HCT116 (cell line): ENCODE measurements at regions not wholly inside any gene's neighbourhood (a gene's known extent, or its start where the extent isn't known, plus 50 kb on each side); places are given as distances from the start of the nearest gene placed in this dataset.

Source experiments
- ATAC-seq: fragments of 200-7000 bp; cut with Tn5 transposase; 2 replicates; pipeline ENCODE4 v1.9.1; 2020; ENCODE audit warnings: mild to moderate bottlenecking, moderate library complexity
- BruUV-seq: library from RNA; stranded (reverse); fragments of 400-500 nt; replicated peaks from 2 replicates; lab custom pipeline; 2021; lab: Mats Ljungman, UMichigan
- CTCF ChIA-PET: fragments of 300-600 bp; sonication (Branson Sonifier 250); formaldehyde crosslinking; loops from one replicate; lab custom pipeline; 2021; ENCODE audit warnings: antibody characterized with exemption; lab: Charles Lee
- POLR2A ChIA-PET: fragments of 300-600, 350-600 bp; sonication (Branson Sonifier 250); formaldehyde crosslinking; loops from one replicate; lab custom pipeline; 2021; ENCODE audit warnings: antibody characterized with exemption; lab: Charles Lee
- RAD21 ChIA-PET, 2 experiments: fragments of 300-600 bp; sonication (Branson Sonifier 250); formaldehyde crosslinking; loops; one replicate each; lab custom pipeline; 2023; ENCODE audit warnings: low total read pairs in 2 of 2; ENCODE audit not compliant: uncharacterized antibody in 2 of 2, unreplicated experiment in 2 of 2, low non-redundant PET in 1 of 2; lab: Charles Lee
- DNase-seq: peaks from one replicate; pipeline ENCODE4 v3.0.0-alpha.2; 2010; ENCODE audit warnings: low read depth, low spot score
- H2AFZ ChIP-seq: fragments of 200-600 bp; shearing (Covaris generic), sonication (generic); 2 replicates; pipeline ENCODE4 v1.6.1; 2017; ENCODE audit warnings: low read depth, mixed run types, mixed read lengths, antibody characterized with exemption, low read length; ENCODE audit not compliant: poor library complexity, severe bottlenecking
- H3K27ac ChIP-seq: 2 replicates; pipeline ENCODE4 v1.5.1; 2012; ENCODE audit warnings: low read depth, low read length
- H3K27me3 ChIP-seq: fragments of 200-600 bp; sonication (generic); 2 replicates; pipeline ENCODE4 v1.6.1; 2016; ENCODE audit warnings: mixed run types, low read length, mixed read lengths; ENCODE audit not compliant: insufficient read depth
- H3K36me3 ChIP-seq, 2 experiments: fragments of 200-500 bp in 1 of 2; fragments of 200-600 bp in 1 of 2; sonication (Bioruptor generic) in 1 of 2; sonication (generic) in 1 of 2; 2 replicates each; pipeline versions ENCODE4 v1.5.1 to v1.6.1; 2014 to 2016; ENCODE audit warnings: low read length in 2 of 2, inconsistent platforms in 1 of 2, mixed read lengths in 1 of 2, mixed run types in 1 of 2; ENCODE audit not compliant: insufficient read depth in 2 of 2, control insufficient read depth in 1 of 2
- H3K4me1 ChIP-seq, 2 experiments: fragments of 200-600 bp in 1 of 2; sonication (generic) in 1 of 2; 2 replicates each; pipeline versions ENCODE4 v1.5.1 to v1.6.1; 2012 to 2017; ENCODE audit warnings: low read length in 2 of 2, inconsistent platforms in 1 of 2, mild to moderate bottlenecking in 1 of 2, mixed read lengths in 1 of 2, mixed run types in 1 of 2, moderate library complexity in 1 of 2; ENCODE audit not compliant: insufficient read depth in 2 of 2, control insufficient read depth in 1 of 2
- H3K4me2 ChIP-seq: fragments of 200-600 bp; sonication (generic); 2 replicates; pipeline ENCODE4 v1.6.1; 2017; ENCODE audit warnings: mixed run types, low read length, mixed read lengths
- H3K4me3 ChIP-seq, 2 experiments: fragments of 200-600 bp in 1 of 2; sonication (generic) in 1 of 2; replicated peaks in 1 of 2; 2 replicates each; pipeline ENCODE4 v1.5.1; 2011 to 2016; ENCODE audit warnings: low read length in 2 of 2, control low read depth in 1 of 2, low read depth in 1 of 2, mild to moderate bottlenecking in 1 of 2, mixed read lengths in 1 of 2, mixed run types in 1 of 2
- H3K79me2 ChIP-seq: fragments of 200-600 bp; sonication (generic); 2 replicates; pipeline ENCODE4 v1.6.1; 2017; ENCODE audit warnings: mild to moderate bottlenecking, mixed run types, low read length, moderate library complexity, mixed read lengths; ENCODE audit not compliant: insufficient read depth
- H3K9ac ChIP-seq: fragments of 200-600 bp; sonication (generic); 2 replicates; pipeline ENCODE4 v1.6.1; 2016; ENCODE audit warnings: low read length, mixed read lengths
- H3K9me2 ChIP-seq: fragments of 200-600 bp; sonication (generic), shearing (Covaris generic); 2 replicates; pipeline ENCODE4 v1.6.1; 2017; ENCODE audit warnings: mixed run types, mild to moderate bottlenecking, moderate library complexity; ENCODE audit not compliant: insufficient read depth
- H3K9me3 ChIP-seq, 2 experiments: fragments of 200-500 bp in 1 of 2; fragments of 200-600 bp in 1 of 2; sonication (Bioruptor generic) in 1 of 2; sonication (generic) in 1 of 2; 2 replicates each; pipeline ENCODE4 v1.6.1; 2014 to 2017; ENCODE audit warnings: low read length in 2 of 2, mixed read lengths in 2 of 2, inconsistent platforms in 1 of 2, low read depth in 1 of 2, mild to moderate bottlenecking in 1 of 2, mixed run types in 1 of 2, moderate library complexity in 1 of 2; ENCODE audit not compliant: control insufficient read depth in 1 of 2, insufficient read depth in 1 of 2
- H4K20me1 ChIP-seq: fragments of 200-600 bp; sonication (generic), shearing (Covaris generic); 2 replicates; pipeline ENCODE4 v1.6.1; 2017; ENCODE audit warnings: mixed run types, mild to moderate bottlenecking, moderate library complexity; ENCODE audit not compliant: insufficient read depth
- CBX3 ChIP-seq: IDR thresholded peaks from 2 replicates; pipeline ENCODE4 v1.6.1; 2012; ENCODE audit warnings: low read depth
- CEBPB ChIP-seq: IDR thresholded peaks from 2 replicates; pipeline ENCODE4 v1.6.1; 2012; ENCODE audit warnings: low read depth
- EZH2 ChIP-seq: fragments of 200-600 bp; sonication (generic); IDR thresholded peaks from 2 replicates; pipeline ENCODE4 v1.6.1; 2017; ENCODE audit warnings: antibody characterized with exemption, mixed run types
- SRF ChIP-seq: IDR thresholded peaks from 2 replicates; pipeline ENCODE4 v1.6.1; 2012; ENCODE audit warnings: low read depth
- YY1 ChIP-seq: IDR thresholded peaks from 2 replicates; pipeline ENCODE4 v1.6.1; 2011; ENCODE audit warnings: low read length, low read depth, moderate library complexity, mild to moderate bottlenecking; ENCODE audit not compliant: insufficient replicate concordance; ENCODE audit errors: extremely low read depth
- intact Hi-C: fragments of 100-400 bp; cut with micrococcal nuclease; formaldehyde crosslinking; loops from 2 replicates; pipeline ENCODE4 v1.10.0; 2022
- TF ChIP-seq, protein P1 (sequence below), 3 experiments: fragments of 200-600 bp in 1 of 3; sonication (generic) in 1 of 3; IDR thresholded peaks in 2 of 3; conservative IDR thresholded peaks in 1 of 3; 2 replicates each; pipeline ENCODE4 v1.5.1; 2012 to 2017; ENCODE audit warnings: low read depth in 2 of 3, low read length in 2 of 3, antibody characterized with exemption in 1 of 3, borderline replicate concordance in 1 of 3, control low read depth in 1 of 3, mild to moderate bottlenecking in 1 of 3, mixed read lengths in 1 of 3, mixed run types in 1 of 3, moderate library complexity in 1 of 3; ENCODE audit not compliant: insufficient read depth in 1 of 3

DNA sequence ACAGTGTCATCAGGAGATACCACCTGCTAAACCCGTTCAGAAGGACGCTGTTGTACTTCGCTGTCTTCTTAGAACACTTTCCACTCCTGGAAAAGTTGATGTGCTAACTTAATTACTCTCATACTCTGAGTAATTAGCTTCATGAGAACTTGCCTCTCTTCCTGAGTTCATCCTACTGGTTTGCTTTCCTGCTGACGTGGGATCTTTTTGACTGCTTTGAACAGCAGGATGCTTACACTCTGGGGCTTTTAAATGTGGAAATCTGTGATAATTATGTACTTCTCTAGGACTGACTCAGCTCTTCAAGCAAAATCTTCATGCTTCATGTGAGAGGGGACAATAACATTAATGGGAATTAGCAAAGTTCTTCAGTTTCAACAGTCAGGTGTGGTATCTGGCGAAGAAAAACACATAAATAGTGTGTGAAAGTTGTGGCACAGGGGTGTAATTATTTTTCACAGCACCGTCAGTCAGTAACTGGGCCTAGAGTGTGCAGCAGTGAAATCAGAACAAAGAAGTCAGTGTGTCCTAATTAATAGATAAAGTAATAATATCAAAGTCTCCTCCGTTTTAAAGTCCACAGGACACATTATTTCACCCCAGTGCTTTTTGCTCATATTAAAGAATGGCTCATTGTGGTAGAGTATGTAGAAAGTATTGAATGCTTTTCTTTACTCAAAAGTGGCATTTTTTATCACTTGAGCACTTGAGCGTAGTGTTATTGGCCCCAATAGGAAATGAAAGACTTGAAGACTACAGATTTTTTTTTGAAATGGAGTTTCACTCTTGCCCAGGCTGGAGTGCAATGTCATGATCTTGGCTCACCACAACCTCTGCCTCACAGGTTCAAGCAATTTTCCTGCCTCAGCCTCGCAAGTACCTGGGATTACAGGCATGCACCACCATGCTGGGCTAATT is 140.9 kb upstream of the DMRT1 start:
- POLR2A ChIA-PET, result no interaction called here
- intact Hi-C loops, result no loop called here
- no peaks in the 10 kb centered on the region for H3K9me3 ChIP-seq

More for the DNA sequence above, 140.9 kb upstream of the DMRT1 start:
- ATAC-seq, result no peak
- CTCF ChIA-PET, result no interaction called here
- H4K20me1 ChIP-seq, result no peaks in the 10 kb centered on the region
- no peak overlapping the region for H3K4me3 ChIP-seq
- TF ChIP-seq EZH2, result no peak
- TF ChIP-seq, protein P1, sequence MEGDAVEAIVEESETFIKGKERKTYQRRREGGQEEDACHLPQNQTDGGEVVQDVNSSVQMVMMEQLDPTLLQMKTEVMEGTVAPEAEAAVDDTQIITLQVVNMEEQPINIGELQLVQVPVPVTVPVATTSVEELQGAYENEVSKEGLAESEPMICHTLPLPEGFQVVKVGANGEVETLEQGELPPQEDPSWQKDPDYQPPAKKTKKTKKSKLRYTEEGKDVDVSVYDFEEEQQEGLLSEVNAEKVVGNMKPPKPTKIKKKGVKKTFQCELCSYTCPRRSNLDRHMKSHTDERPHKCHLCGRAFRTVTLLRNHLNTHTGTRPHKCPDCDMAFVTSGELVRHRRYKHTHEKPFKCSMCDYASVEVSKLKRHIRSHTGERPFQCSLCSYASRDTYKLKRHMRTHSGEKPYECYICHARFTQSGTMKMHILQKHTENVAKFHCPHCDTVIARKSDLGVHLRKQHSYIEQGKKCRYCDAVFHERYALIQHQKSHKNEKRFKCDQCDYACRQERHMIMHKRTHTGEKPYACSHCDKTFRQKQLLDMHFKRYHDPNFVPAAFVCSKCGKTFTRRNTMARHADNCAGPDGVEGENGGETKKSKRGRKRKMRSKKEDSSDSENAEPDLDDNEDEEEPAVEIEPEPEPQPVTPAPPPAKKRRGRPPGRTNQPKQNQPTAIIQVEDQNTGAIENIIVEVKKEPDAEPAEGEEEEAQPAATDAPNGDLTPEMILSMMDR (IDR thresholded peaks at IDR 0.05 in 2 of 3, conservative IDR thresholded peaks at IDR 0.05 in 1 of 3; ENCODE audit: borderline replicate concordance in 1 of 3, insufficient read depth in 1 of 3, low read depth in 2 of 3, low read length in 2 of 3), result no peak
- TF ChIP-seq YY1, result no peak
- no peak for TF ChIP-seq CBX3
- no peak for TF ChIP-seq SRF
- TF ChIP-seq CEBPB, result no peak
- no peak overlapping the region for H3K9ac ChIP-seq
- no peak overlapping the region for H3K4me2 ChIP-seq
- BruUV-seq, result no TSS peak
- no peak overlapping the region for H2AFZ ChIP-seq
- RAD21 ChIA-PET, result interaction anchor here in 1 of 2 experiments (0.6 kb wide), 1 partner anchor 76 kb away, joined by 3 read pairs; no protein-coding TSS in a partner anchor
- peaks cover 4 to 5% of the 10 kb centered on the region in 2 experiments; a peak in 2 of 4 replicates for H3K4me1 ChIP-seq
- H3K27ac ChIP-seq, result no peak overlapping the region
- H3K36me3 ChIP-seq, result no peaks in the 10 kb centered on the region
- DNase-seq, result no peak
- H3K9me2 ChIP-seq, result no peaks in the 10 kb centered on the region
- no peaks in the 10 kb centered on the region for H3K27me3 ChIP-seq
- no peaks in the 10 kb centered on the region for H3K79me2 ChIP-seq
